Left renal cortex interstitium (tissue), 4 donors: ENCODE measurements at regions not wholly inside any gene's neighbourhood (a gene's known extent, or its start where the extent isn't known, plus 50 kb on each side); places are given as distances from the start of the nearest gene placed in this dataset.

Experiments
- DNase-seq, 4 donors: peaks; one replicate each; pipeline ENCODE4 v3.0.0-alpha.2; 2013; ENCODE audit warnings: low read depth in 4 of 4, low spot score in 2 of 4, missing footprints in 1 of 4

- DNase-seq = no peak
Observed at GRCh38 chr1:29532751-29533150, 296.4 kb downstream of the PTPRU start.

- DNase-seq = no peak
Observed at GRCh38 chr1:29532285-29532684, 296.0 kb downstream of the PTPRU start.

GRCh38 chr1:29531596-29531995, 295.3 kb downstream of the PTPRU start:
- no peak for DNase-seq

- DNase-seq = no peak
Observed at GRCh38 chr1:29529677-29530278, 293.5 kb downstream of the PTPRU start.

GRCh38 chr1:29527314-29528004, 291.1 kb downstream of the PTPRU start:
- no peak for DNase-seq

- DNase-seq = no peak
Observed at GRCh38 chr1:29525941-29526340, 289.6 kb downstream of the PTPRU start.

- DNase-seq = no peak
Observed at GRCh38 chr1:29524285-29525065, 288.2 kb downstream of the PTPRU start.

GRCh38 chr1:29523576-29523975, 287.3 kb downstream of the PTPRU start:
- no peak for DNase-seq

- no peak for DNase-seq
Observed at GRCh38 chr1:29523136-29523535, 286.8 kb downstream of the PTPRU start.

- no peak for DNase-seq
Observed at GRCh38 chr1:29521811-29522580, 285.7 kb downstream of the PTPRU start.

GRCh38 chr1:29521438-29521715, 285.1 kb downstream of the PTPRU start:
- no peak for DNase-seq

- no peak for DNase-seq
Observed at GRCh38 chr1:29520571-29521437, 284.5 kb downstream of the PTPRU start.

- no peak for DNase-seq
Observed at GRCh38 chr1:29519788-29520110, 283.4 kb downstream of the PTPRU start.

- no peak for DNase-seq
Observed at GRCh38 chr1:29519108-29519787, 282.9 kb downstream of the PTPRU start.

- no peak for DNase-seq
Observed at GRCh38 chr1:29518183-29518835, 282.0 kb downstream of the PTPRU start.

- DNase-seq = no peak
Observed at GRCh38 chr1:29517251-29518086, 281.1 kb downstream of the PTPRU start.

- no peak for DNase-seq
Observed at GRCh38 chr1:29516063-29516820, 279.9 kb downstream of the PTPRU start.
